ENCODE measurements at regions not wholly inside any gene's neighbourhood (a gene's known extent, or its start where the extent isn't known, plus 50 kb on each side); places are given as distances from the start of the nearest gene placed in this dataset.

DNA sequence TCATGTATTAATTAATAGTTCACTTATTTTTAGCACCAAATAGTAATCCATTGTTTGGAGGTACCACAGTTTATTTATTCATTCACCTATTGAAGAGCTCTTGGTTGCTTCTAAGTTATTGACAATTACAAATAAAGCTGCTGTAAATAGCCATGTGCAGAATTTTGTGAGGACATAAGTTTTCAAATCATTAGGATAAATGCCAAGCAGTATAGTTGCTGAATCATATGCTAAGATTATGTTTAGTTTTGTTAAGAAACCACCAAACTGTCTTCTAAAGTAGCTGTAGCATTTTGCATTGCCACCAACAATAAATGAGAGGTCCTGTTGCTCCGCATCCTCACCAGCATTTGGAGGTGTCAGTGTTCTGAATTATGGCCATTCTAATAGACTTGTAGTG is 2126.8 kb downstream of the PCDH9 start:
- no peak for DNase-seq

GRCh38 chr13:65095161-65096082 is 2134.7 kb downstream of the PCDH9 start:
- no peak for DNase-seq

GRCh38 chr13:65093357-65093756 is 2136.8 kb downstream of the PCDH9 start:
- DNase-seq, result no peak

DNA sequence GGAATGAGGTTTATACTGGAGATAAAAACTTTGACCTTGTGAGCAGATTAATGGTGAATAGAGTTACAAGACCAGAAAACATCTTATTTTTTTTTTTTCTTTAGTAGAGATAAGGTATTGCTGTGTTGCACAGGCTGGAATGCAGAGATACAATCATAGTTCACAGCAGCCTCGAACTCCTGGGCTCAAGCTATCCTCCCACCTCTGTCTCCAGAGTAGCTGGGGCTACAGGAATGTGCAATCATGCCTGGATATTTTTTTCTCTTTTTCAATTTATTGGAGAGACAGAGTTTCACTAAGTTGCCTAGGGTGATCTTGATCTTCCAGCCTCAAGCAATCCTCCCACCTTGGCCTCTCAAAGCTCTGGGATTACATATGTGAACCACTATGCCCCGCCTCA is 2139.1 kb downstream of the PCDH9 start:
- no peak for DNase-seq

- no peak for DNase-seq
Measured at GRCh38 chr13:65090186-65090585, 2139.9 kb downstream of the PCDH9 start.

GRCh38 chr13:65088906-65089305 is 2141.2 kb downstream of the PCDH9 start:
- no peak for DNase-seq

GRCh38 chr13:65085977-65086376 is 2144.2 kb downstream of the PCDH9 start:
- no peak for DNase-seq

- no peak for DNase-seq
Measured at GRCh38 chr13:65074248-65074647, 2155.9 kb downstream of the PCDH9 start.

GRCh38 chr13:65064967-65065366 is 2165.2 kb downstream of the PCDH9 start:
- no peak for DNase-seq

- no peak for DNase-seq
Measured at GRCh38 chr13:65063753-65064152, 2166.4 kb downstream of the PCDH9 start.

- no peak for DNase-seq
Measured at GRCh38 chr13:65057986-65058385, 2172.2 kb downstream of the PCDH9 start.

DNA sequence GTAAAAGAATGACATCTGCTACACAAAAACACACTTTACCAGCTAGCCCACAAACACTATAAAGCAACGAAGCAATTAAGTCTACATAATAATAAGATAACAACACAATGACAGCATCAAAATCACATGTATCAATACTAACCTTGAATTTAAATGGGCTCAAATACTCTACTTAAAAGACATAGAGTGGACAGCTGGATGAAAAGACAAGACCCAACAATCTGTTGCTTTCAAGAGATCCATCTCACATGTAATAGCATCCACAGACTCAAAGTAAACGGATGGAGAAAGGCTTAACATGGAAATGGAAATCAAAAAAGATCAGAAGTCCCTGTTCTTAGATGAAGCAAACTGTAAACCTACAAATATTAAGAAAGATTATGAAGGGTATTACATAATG is 2175.9 kb downstream of the PCDH9 start:
- DNase-seq, result no peak

DNA sequence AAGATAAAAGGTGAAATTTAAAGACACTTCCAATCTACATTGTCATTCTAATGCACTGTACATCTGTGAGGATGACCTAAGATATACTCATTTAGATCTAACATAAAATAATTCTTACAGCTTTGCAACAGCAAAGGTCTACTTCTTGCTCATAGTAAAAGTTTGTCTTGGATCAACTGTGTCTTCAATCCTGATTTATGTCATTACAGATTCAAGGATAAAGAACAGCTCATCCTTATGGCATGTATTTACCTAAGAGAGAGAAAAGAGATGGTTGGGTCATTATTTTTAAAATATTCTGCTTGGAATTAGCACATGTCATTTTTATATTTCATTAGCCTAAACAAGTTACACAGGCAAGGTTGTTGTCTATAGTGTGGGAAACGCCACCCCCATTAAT is 2193.1 kb downstream of the PCDH9 start:
- no peak for DNase-seq

- DNase-seq, result no peak
Measured at GRCh38 chr13:65035302-65035701, 2194.8 kb downstream of the PCDH9 start.

DNA sequence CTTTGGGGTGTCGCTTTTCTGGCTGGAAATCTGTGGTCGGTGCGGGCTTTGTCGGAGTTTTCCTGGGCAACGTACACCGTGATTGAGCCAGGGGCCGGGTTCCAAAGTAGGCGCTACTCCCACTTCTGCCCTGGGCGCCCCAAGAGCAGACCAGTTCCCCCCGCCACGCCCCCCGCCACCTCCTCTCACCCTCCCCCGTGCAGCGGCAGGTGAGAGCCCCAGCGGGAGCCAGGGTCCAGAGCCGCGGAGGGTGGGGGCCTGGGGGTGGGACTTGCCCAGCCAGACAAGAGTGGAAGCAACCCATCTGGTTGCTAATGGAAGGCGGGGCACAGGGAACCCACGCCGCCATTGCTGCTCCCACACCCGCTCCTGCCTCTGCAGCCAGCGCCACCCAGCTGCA is 2195.9 kb downstream of the PCDH9 start:
- no peak for DNase-seq

DNA sequence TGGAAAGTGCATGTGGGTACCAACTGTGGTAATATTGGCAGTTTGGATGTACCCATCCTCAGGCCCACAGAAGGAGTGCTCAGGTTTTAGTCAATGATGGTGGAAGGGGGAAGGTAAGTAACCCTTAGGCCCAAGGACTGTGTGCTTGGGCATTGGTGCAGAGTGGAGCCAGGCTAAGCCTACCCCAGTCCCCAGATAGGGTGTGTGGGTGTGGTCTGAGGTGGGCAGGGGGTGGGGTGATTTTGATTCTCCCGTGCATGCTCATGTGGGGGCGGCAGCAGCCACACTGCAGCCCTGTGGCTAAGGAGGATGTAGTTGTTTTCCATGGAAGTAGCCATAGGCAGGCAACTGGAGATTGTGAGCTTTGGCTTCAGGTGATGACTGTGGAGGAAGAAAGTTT is 2197.3 kb downstream of the PCDH9 start:
- no peak for DNase-seq

GRCh38 chr13:65028101-65028500 is 2202.0 kb downstream of the PCDH9 start:
- no peak for DNase-seq

DNA sequence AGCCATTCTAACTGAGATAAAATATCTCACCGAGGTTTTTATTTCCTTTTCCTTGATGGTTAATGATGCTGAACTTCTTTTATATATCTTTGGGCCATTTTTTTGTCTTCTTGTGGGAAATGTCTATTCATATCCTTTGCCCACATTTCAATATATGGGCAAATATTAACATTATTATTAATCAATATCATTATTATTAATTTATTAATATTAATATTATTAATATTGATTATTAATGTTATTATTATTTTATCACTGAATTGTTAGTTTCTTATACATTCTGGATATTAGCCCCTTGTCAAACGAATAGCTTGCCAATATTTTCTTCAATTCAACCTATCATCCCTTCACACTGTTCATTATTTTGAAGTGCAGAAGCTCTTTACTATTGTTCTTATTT is 2203.6 kb downstream of the PCDH9 start:
- DNase-seq, result no peak

- no peak for DNase-seq
Measured at GRCh38 chr13:65011378-65011777, 2218.8 kb downstream of the PCDH9 start.

DNA sequence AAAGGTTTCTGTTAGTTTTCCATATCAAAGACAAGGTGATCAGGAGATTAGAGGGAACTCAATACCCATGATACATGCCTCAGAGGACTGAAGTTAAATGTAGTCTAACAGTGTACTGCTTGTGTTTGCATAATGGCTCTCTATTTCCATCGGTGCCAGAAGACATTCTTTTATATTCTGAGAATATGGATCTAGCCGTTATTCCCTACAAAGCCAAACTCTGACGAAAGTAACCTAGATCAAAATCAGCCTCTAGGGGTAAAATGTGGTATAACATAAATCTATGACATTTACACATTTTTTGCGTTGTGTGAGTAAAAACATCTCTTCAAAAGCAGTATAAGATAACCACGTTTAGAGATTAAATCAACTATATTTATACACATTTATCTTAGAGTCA is 2232.7 kb downstream of the PCDH9 start:
- DNase-seq, result no peak

DNA sequence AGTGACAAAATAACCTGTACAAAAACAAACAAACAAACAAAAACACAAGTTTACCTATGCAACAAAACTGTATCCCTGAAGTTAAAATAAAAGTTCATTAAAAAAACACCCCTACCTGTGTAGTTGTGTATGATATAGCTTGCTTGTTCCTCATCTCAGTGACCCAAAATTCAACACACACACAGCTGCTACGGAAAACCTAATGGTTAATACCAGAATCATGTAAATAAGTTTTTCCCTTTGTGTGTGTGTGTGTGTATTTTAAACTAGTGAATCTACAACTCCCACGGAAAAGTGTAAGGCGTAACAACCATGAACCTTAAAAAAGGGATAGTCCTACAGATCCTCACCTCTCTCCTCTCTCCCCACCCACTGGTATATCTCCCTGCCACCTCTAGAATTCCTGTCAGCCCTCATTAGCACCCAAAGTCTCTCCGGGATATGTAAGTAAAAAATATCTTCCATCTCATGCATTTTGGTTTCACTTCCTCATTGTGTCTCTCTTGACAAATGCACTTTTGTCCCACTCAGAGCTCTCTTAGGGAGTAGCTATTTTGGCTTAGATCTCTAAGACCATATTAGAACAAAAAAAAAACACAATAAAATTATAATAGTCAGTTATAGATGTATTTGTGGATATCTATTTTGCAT is 2236.5 kb downstream of the PCDH9 start:
- DNase-seq, result no peak

DNA sequence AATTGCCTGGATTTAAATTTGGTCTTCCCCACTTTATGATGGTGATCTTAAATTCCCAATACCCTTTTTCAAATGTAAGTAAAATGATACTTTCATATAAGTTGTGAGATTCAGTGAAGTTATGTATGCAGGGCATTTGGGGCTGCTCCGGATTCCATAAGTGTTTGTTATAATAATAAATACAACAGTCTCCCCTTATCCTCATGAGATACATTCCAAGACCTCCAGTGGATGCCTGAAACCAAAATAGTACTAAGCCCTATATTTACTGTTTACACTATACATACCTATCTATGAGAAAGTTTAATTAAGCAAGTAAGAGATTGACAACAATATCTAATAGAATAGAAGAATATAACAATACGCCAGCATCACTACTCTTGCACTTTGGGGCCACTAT is 2237.8 kb downstream of the PCDH9 start:
- no peak for DNase-seq

DNA sequence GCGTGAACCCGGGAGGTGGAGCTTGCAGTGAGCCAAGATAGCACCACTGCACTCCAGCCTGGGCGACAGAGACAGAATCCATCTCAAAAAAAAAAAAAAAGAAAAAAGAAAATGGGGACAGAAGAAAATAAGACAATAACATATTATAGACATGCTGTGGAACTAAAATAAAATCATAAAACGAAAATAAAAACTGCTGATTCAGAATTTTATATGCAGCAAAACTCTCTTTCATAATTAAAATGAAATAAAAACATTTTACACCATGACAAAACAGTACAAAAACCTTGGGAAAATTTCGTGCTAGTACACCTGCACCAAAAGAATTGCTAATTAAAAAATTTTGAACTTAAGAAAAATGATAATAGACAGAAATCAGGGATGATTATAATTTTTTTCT is 2245.1 kb downstream of the PCDH9 start:
- no peak for DNase-seq

GRCh38 chr13:64962404-64962803 is 2267.7 kb downstream of the PCDH9 start:
- DNase-seq, result no peak

- DNase-seq, result no peak
Measured at GRCh38 chr13:64959276-64959675, 2270.9 kb downstream of the PCDH9 start.

Measured in CD4-positive, alpha-beta T cell treated with Interleukin-12 subunit alpha and Interleukin-12 subunit beta, for 1 hour (primary cell).